Stimulated activated CD4-positive, alpha-beta T cell treated with anti-CD3 and anti-CD28 coated beads, Interleukin-15, amount 100 ng/mL, for 48 hours (primary cell): ENCODE measurements at regions not wholly inside any gene's neighbourhood (a gene's known extent, or its start where the extent isn't known, plus 50 kb on each side); places are given as distances from the start of the nearest gene placed in this dataset.

Experiments
- DNase-seq, 2 donors: peaks; one replicate each; pipeline ENCODE4 v3.0.0-alpha.2; 2020; ENCODE audit warnings: low read depth in 2 of 2

GRCh38 chr10:29857843-29858701, 201.3 kb downstream of the JCAD start:
- no peak for DNase-seq

- no peak for DNase-seq
Measured at GRCh38 chr10:29856295-29856694, 203.1 kb downstream of the JCAD start.

GRCh38 chr10:29853913-29854312, 205.5 kb downstream of the JCAD start:
- no peak for DNase-seq

- no peak for DNase-seq
Measured at GRCh38 chr10:29851241-29851640, 208.1 kb downstream of the JCAD start.

- no peak for DNase-seq
Measured at GRCh38 chr10:29850371-29850770, 209.0 kb downstream of the JCAD start.

- DNase-seq: no peak
Measured at GRCh38 chr10:29849886-29850285, 209.5 kb downstream of the JCAD start.

GRCh38 chr10:29849126-29849833, 210.1 kb downstream of the JCAD start:
- no peak for DNase-seq

- no peak for DNase-seq
Measured at GRCh38 chr10:29846881-29847280, 212.1 kb upstream of the SVIL start.

GRCh38 chr10:29845166-29845565, 210.4 kb upstream of the SVIL start:
- DNase-seq: no peak

- no peak for DNase-seq
Measured at GRCh38 chr10:29843143-29843542, 208.4 kb upstream of the SVIL start.

- no peak for DNase-seq
Measured at GRCh38 chr10:29841724-29842649, 207.2 kb upstream of the SVIL start.

GRCh38 chr10:29840516-29841276, 205.9 kb upstream of the SVIL start:
- DNase-seq: no peak

GRCh38 chr10:29839826-29840515, 205.2 kb upstream of the SVIL start:
- no peak for DNase-seq

GRCh38 chr10:29838539-29838938, 203.8 kb upstream of the SVIL start:
- no peak for DNase-seq

- DNase-seq: no peak
Measured at GRCh38 chr10:29837586-29837985, 202.8 kb upstream of the SVIL start.

- DNase-seq: no peak
Measured at GRCh38 chr10:29836396-29836795, 201.6 kb upstream of the SVIL start.

GRCh38 chr10:29835055-29835454, 200.3 kb upstream of the SVIL start:
- DNase-seq: no peak

GRCh38 chr10:29830531-29831512, 196.1 kb upstream of the SVIL start:
- no peak for DNase-seq

GRCh38 chr10:29829776-29830175, 195.0 kb upstream of the SVIL start:
- DNase-seq: no peak

GRCh38 chr10:29828956-29829355, 194.2 kb upstream of the SVIL start:
- no peak for DNase-seq
